Activated B cell treated with CpG ODN at 0.5 μM for 24 hours (primary cell): ENCODE measurements at regions not wholly inside any gene's neighbourhood (a gene's known extent, or its start where the extent isn't known, plus 50 kb on each side); places are given as distances from the start of the nearest gene placed in this dataset.

Source experiments
- ATAC-seq: fragments of 200-7000 bp; cut with Tn5 transposase; one replicate; pipeline ENCODE4 v1.10.0; 2021; ENCODE audit warnings: low read depth, mild to moderate bottlenecking, moderate library complexity
- CTCF ChIA-PET: fragments of 350-600 bp; sonication (Branson Sonifier 250); formaldehyde crosslinking; loops from one replicate; lab custom pipeline; 2021; ENCODE audit warnings: antibody characterized with exemption; lab: Charles Lee
- POLR2A ChIA-PET: fragments of 350-600 bp; sonication (Branson Sonifier 250); formaldehyde crosslinking; loops from one replicate; lab custom pipeline; 2021; ENCODE audit warnings: antibody characterized with exemption; lab: Charles Lee
- DNase-seq: peaks from one replicate; pipeline ENCODE4 v3.0.0; 2022
- H3K27ac Mint-ChIP-seq: one replicate; pipeline ENCODE4 v1.8.0; 2020; ENCODE audit warnings: mixed read lengths
- H3K27me3 Mint-ChIP-seq: one replicate; pipeline ENCODE4 v1.8.0; 2021; ENCODE audit warnings: mixed read lengths
- H3K36me3 Mint-ChIP-seq: one replicate; pipeline ENCODE4 v1.8.0; 2021; ENCODE audit warnings: low read depth, mixed read lengths
- H3K4me1 Mint-ChIP-seq: one replicate; pipeline ENCODE4 v1.8.0; 2021; ENCODE audit warnings: mixed read lengths
- H3K4me3 Mint-ChIP-seq: one replicate; pipeline ENCODE4 v1.8.0; 2020; ENCODE audit warnings: mild to moderate bottlenecking, mixed read lengths
- H3K9me3 Mint-ChIP-seq: one replicate; pipeline ENCODE4 v1.8.0; 2020; ENCODE audit warnings: mixed read lengths
- intact Hi-C: fragments of 100-400 bp; cut with micrococcal nuclease; formaldehyde crosslinking; loops from one replicate; pipeline ENCODE4 v1.15.1; 2024
- TF ChIP-seq, protein P1 (sequence below): fragments of 200-600 bp; IDR thresholded peaks from one replicate; pipeline ENCODE4 v1.8.0; 2022; ENCODE audit warnings: antibody characterized with exemption, mild to moderate bottlenecking

DNA sequence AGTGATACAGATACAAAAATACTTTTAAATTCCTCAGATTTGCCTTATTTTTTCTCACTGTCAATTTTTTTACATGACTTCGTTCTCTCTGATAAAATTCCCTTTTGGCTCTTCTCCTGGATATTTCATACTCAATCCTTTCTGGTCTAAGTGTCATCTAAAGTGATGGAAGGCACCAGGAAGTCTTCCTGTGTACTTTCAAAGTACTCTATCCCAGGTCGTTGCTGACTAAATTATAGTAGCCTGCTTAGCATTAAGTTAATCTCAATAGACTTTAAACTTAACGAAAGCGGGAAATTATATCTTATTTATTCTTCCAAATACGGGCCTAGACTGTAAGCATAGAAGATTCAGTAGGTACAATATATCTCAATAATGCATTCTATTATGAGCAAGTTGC, 67.8 kb downstream of the CASP12 start:
- H3K27ac Mint-ChIP-seq: no peak overlapping the region
- no peak for ATAC-seq
- CTCF ChIA-PET: no interaction called here
- peaks cover 12% of the 10 kb centered on the region for H3K4me1 Mint-ChIP-seq
- DNase-seq: no peak
- H3K9me3 Mint-ChIP-seq: peaks cover 13% of the 10 kb centered on the region
- intact Hi-C loops: loop anchor here (2.0 kb wide), 2 partner anchors 14 kb away; no protein-coding TSS in a partner anchor
- H3K4me3 Mint-ChIP-seq: no peak overlapping the region
- POLR2A ChIA-PET: no interaction called here
- TF ChIP-seq, protein P1, sequence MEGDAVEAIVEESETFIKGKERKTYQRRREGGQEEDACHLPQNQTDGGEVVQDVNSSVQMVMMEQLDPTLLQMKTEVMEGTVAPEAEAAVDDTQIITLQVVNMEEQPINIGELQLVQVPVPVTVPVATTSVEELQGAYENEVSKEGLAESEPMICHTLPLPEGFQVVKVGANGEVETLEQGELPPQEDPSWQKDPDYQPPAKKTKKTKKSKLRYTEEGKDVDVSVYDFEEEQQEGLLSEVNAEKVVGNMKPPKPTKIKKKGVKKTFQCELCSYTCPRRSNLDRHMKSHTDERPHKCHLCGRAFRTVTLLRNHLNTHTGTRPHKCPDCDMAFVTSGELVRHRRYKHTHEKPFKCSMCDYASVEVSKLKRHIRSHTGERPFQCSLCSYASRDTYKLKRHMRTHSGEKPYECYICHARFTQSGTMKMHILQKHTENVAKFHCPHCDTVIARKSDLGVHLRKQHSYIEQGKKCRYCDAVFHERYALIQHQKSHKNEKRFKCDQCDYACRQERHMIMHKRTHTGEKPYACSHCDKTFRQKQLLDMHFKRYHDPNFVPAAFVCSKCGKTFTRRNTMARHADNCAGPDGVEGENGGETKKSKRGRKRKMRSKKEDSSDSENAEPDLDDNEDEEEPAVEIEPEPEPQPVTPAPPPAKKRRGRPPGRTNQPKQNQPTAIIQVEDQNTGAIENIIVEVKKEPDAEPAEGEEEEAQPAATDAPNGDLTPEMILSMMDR: no peak
- no peaks in the 10 kb centered on the region for H3K36me3 Mint-ChIP-seq
- H3K27me3 Mint-ChIP-seq: no peaks in the 10 kb centered on the region

DNA sequence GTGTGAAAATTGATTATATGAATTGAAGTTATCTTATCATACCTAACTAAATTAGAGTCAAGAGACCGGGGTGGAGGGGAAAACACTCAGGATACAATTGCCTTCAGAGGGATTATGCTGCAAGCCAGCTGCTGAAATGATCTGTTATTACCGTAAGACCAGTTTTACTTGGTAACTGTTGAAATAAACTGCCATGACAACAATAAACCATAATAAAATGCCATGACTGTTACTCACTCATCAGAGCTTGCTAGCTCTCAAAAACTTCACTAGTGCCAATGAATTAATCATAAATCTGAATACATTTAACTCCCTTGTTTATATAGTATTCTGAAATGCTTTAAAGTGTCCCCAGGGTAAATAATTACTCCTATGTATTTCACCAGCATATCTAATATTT, 68.2 kb downstream of the CASP12 start:
- ChIA-PET CTCF (no interaction called here), POLR2A (no interaction called here)
- TF ChIP-seq, protein P1: no peak
- intact Hi-C loops: loop anchor here (2.0 kb wide), 2 partner anchors 13 to 15 kb away; no protein-coding TSS in a partner anchor
- H3K27ac Mint-ChIP-seq: no peak overlapping the region
- no peak overlapping the region for H3K4me3 Mint-ChIP-seq
- no peak for ATAC-seq
- no peak for DNase-seq
- H3K9me3 Mint-ChIP-seq: peaks cover 13% of the 10 kb centered on the region
- no peaks in the 10 kb centered on the region for H3K27me3 Mint-ChIP-seq
- H3K4me1 Mint-ChIP-seq: peaks cover 12% of the 10 kb centered on the region
- H3K36me3 Mint-ChIP-seq: no peaks in the 10 kb centered on the region

DNA sequence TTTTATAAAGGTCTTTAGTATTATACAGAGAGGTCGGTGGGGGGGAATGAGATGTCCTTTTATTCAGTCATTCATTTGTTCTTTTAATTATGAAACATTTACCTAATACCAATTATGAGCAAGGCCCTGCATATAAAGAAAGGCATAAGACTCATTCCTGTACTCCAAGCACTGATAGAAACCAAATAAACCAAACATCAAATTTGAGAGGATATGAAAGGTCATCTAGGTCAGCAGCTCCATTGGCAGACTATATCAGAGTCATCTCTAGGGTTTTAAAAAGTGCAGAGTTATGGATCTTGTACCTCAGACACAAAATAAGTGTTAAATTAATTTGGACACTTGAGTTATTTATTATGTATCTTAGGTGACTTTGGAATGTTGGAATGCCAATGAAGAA, 71.5 kb downstream of the CASP12 start:
- ChIA-PET POLR2A (no interaction called here), CTCF (no interaction called here)
- intact Hi-C loops: no loop called here
- no peaks in the 10 kb centered on the region for H3K27me3 Mint-ChIP-seq
- H3K9me3 Mint-ChIP-seq: peaks cover 3% of the 10 kb centered on the region
- no peak overlapping the region for H3K4me3 Mint-ChIP-seq
- ATAC-seq (no peak), DNase-seq (no peak)
- H3K4me1 Mint-ChIP-seq: peaks cover 3% of the 10 kb centered on the region
- H3K36me3 Mint-ChIP-seq: no peaks in the 10 kb centered on the region
- TF ChIP-seq, protein P1: no peak
- no peak overlapping the region for H3K27ac Mint-ChIP-seq

DNA sequence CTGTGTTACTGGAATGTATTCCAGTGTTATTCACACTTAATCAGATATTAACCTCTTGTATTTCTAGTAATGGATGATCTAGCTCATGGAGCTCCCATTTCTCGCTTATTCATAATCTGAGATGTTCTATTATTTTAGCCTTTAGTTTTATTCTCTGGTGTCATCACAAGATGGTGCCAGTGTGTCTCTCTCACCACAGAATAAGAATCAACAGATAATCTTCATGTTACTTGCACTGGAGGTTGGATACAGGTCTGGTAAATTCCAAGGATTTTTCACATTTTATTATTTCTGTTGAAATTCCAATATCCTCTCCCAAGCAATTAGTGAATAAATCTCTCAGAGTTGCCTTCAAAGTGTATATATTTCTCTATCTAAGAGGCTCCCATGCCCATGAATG, 74.6 kb downstream of the CASP12 start:
- H3K27ac Mint-ChIP-seq: no peak overlapping the region
- no peak for ATAC-seq
- H3K9me3 Mint-ChIP-seq: no peaks in the 10 kb centered on the region
- POLR2A ChIA-PET: no interaction called here
- no peaks in the 10 kb centered on the region for H3K36me3 Mint-ChIP-seq
- intact Hi-C loops: loop anchor here (2.0 kb wide), 1 partner anchor 13 kb away; no protein-coding TSS in a partner anchor
- H3K4me3 Mint-ChIP-seq: no peak overlapping the region
- peaks cover 4% of the 10 kb centered on the region for H3K4me1 Mint-ChIP-seq
- CTCF ChIA-PET: no interaction called here
- TF ChIP-seq, protein P1: peak; percentile 15
- no peaks in the 10 kb centered on the region for H3K27me3 Mint-ChIP-seq
- no peak for DNase-seq

DNA sequence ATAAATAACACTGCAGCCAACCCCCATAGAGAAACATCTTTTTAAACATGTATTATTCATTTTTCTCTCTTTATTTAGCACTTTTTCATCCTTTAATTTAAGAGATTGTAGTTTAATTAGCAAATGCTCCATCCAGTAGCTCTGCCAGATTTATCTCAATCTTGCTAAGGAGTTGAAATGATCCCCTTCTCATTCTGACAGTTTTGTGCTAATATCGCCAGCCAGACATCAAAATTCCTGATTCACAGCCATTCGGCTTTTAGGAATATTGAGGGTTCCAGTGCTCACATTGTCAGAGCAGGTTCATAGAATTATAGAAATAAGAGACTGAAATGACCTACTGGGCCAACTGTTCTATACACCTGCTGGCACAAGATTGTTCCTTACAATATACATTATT, 77.8 kb downstream of the CASP12 start:
- DNase-seq (no peak), ATAC-seq (no peak)
- peaks cover 3% of the 10 kb centered on the region for H3K4me1 Mint-ChIP-seq
- H3K36me3 Mint-ChIP-seq: no peaks in the 10 kb centered on the region
- H3K27me3 Mint-ChIP-seq: no peaks in the 10 kb centered on the region
- ChIA-PET CTCF (no interaction called here), POLR2A (no interaction called here)
- intact Hi-C loops: no loop called here
- no peak overlapping the region for H3K27ac Mint-ChIP-seq
- H3K9me3 Mint-ChIP-seq: no peaks in the 10 kb centered on the region
- TF ChIP-seq, protein P1: no peak
- H3K4me3 Mint-ChIP-seq: no peak overlapping the region
